HEK293 (cell line): ENCODE measurements at regions not wholly inside any gene's neighbourhood (a gene's known extent, or its start where the extent isn't known, plus 50 kb on each side); places are given as distances from the start of the nearest gene placed in this dataset.

Experiments used
- ZNF423 ChIP-seq: fragments of 450-650 bp; formaldehyde crosslinking; IDR thresholded peaks from 2 replicates; pipeline ENCODE4 v1.5.1; 2016; ENCODE audit warnings: missing biosample characterization, missing genetic modification characterization
- TF ChIP-seq, protein P1 (sequence below): fragments of 450-650 bp; formaldehyde crosslinking; IDR thresholded peaks from 2 replicates; pipeline ENCODE4 v1.5.1; 2016; ENCODE audit warnings: missing biosample characterization, missing genetic modification characterization

- no peak for TF ChIP-seq ZNF423 (tag by site-specific recombination)
- TF ChIP-seq, protein P1, sequence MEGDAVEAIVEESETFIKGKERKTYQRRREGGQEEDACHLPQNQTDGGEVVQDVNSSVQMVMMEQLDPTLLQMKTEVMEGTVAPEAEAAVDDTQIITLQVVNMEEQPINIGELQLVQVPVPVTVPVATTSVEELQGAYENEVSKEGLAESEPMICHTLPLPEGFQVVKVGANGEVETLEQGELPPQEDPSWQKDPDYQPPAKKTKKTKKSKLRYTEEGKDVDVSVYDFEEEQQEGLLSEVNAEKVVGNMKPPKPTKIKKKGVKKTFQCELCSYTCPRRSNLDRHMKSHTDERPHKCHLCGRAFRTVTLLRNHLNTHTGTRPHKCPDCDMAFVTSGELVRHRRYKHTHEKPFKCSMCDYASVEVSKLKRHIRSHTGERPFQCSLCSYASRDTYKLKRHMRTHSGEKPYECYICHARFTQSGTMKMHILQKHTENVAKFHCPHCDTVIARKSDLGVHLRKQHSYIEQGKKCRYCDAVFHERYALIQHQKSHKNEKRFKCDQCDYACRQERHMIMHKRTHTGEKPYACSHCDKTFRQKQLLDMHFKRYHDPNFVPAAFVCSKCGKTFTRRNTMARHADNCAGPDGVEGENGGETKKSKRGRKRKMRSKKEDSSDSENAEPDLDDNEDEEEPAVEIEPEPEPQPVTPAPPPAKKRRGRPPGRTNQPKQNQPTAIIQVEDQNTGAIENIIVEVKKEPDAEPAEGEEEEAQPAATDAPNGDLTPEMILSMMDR (tag by site-specific recombination), result no peak
These were observed 1168.4 kb downstream of the AACS start for GRCh38 chr12:126233625-126234024.
